HepG2 (cell line): ENCODE measurements at regions not wholly inside any gene's neighbourhood (a gene's known extent, or its start where the extent isn't known, plus 50 kb on each side); places are given as distances from the start of the nearest gene placed in this dataset.

Source experiments
- ATAC-seq: fragments of 200-7000 bp; cut with Tn5 transposase; 3 replicates; pipeline ENCODE4 v1.9.1; 2020; ENCODE audit warnings: mild to moderate bottlenecking, moderate library complexity
- BruUV-seq: library from RNA; stranded (reverse); fragments of 400-500 nt; replicated peaks from 2 replicates; lab custom pipeline; 2021; lab: Mats Ljungman, UMichigan
- CTCF ChIA-PET: fragments of 300-600 bp; formaldehyde crosslinking; extraction: SDS; loops from one replicate; lab custom pipeline; 2021; ENCODE audit warnings: low total read pairs, inconsistent platforms, low intra/inter-chr PET ratio; lab: Yijun Ruan, JAX
- POLR2A ChIA-PET: fragments of 350-600 bp; sonication (Branson Sonifier 250); formaldehyde crosslinking; loops from one replicate; lab custom pipeline; 2020; ENCODE audit warnings: antibody characterized with exemption, inconsistent platforms; lab: Yijun Ruan, JAX
- DNase-seq: peaks from one replicate; pipeline ENCODE4 v3.0.0-alpha.2; 2015; ENCODE audit warnings: low spot score
- FAIRE-seq: peaks from 3 replicates; lab custom pipeline; 2011; peaks lifted over from hg19 to GRCh38; lab: Jason Lieb, UNC
- H2AFZ ChIP-seq: one replicate; pipeline ENCODE4 v1.6.1; 2011; ENCODE audit warnings: low read length, inconsistent platforms
- H3K27ac ChIP-seq: fragments of 300-600 bp; 3 replicates; pipeline ENCODE4 v1.8.0; 2011; ENCODE audit warnings: mixed run types, mild to moderate bottlenecking, mixed read lengths, low read length, inconsistent platforms; ENCODE audit not compliant: insufficient read depth; ENCODE audit errors: extremely low read length
- H3K27me3 ChIP-seq, 2 experiments: fragments of 200-600 bp in 1 of 2; 2 replicates in 1 of 2; 3 replicates in 1 of 2; pipeline versions ENCODE4 v1.6.0 to v1.8.0; 2011; ENCODE audit warnings: low read length in 2 of 2, mild to moderate bottlenecking in 2 of 2, moderate library complexity in 2 of 2, inconsistent platforms in 1 of 2; ENCODE audit not compliant: insufficient read depth in 2 of 2, control insufficient read depth in 1 of 2
- H3K36me3 ChIP-seq, 2 experiments: fragments of 200-600 bp in 1 of 2; replicated peaks in 1 of 2; 2 replicates in 1 of 2; 3 replicates in 1 of 2; pipeline versions ENCODE4 v1.5.1 to v1.8.0; 2011; ENCODE audit warnings: low read length in 2 of 2, inconsistent platforms in 1 of 2; ENCODE audit not compliant: insufficient read depth in 2 of 2, control insufficient read depth in 1 of 2
- H3K4me1 ChIP-seq: 2 replicates; pipeline ENCODE4 v1.5.1; 2012; ENCODE audit warnings: low read length, inconsistent platforms; ENCODE audit not compliant: insufficient read depth
- H3K4me2 ChIP-seq: 2 replicates; pipeline ENCODE4 v1.6.0; 2011; ENCODE audit warnings: low read depth, low read length, inconsistent platforms
- H3K4me3 ChIP-seq, 3 experiments: fragments of 200-600 bp in 1 of 3; sonication (generic), shearing (Covaris generic) in 1 of 3; replicated peaks in 1 of 3; 2 replicates each; pipeline ENCODE4 v1.5.1; 2011 to 2016; ENCODE audit warnings: low read length in 3 of 3, inconsistent platforms in 2 of 3, low read depth in 2 of 3, mild to moderate bottlenecking in 2 of 3, control low read depth in 1 of 3, mixed read lengths in 1 of 3; ENCODE audit not compliant: insufficient read depth in 1 of 3
- H3K79me2 ChIP-seq: one replicate; pipeline ENCODE4 v1.6.1; 2011; ENCODE audit warnings: low read length, inconsistent platforms; ENCODE audit not compliant: insufficient read depth
- H3K9ac ChIP-seq: 2 replicates; pipeline ENCODE4 v1.6.0; 2011; ENCODE audit warnings: mild to moderate bottlenecking, low read depth, low read length, inconsistent platforms; ENCODE audit not compliant: insufficient read depth
- H3K9me3 ChIP-seq: 2 replicates; pipeline ENCODE4 v1.5.1; 2012; ENCODE audit warnings: mild to moderate bottlenecking, low read length
- H4K20me1 ChIP-seq: 2 replicates; pipeline ENCODE4 v1.6.0; 2011; ENCODE audit warnings: inconsistent platforms, mild to moderate bottlenecking, low read length, moderate library complexity; ENCODE audit not compliant: insufficient read depth
- AGO1 ChIP-seq: fragments of 200-400 bp; formaldehyde crosslinking; IDR thresholded peaks from 2 replicates; pipeline ENCODE4 v1.6.1; 2017; ENCODE audit warnings: mild to moderate bottlenecking, low read depth, low read length, moderate library complexity; ENCODE audit not compliant: poor library complexity, severe bottlenecking
- BCL6 ChIP-seq: IDR thresholded peaks from 2 replicates; pipeline ENCODE4 v1.6.1; 2016; ENCODE audit warnings: missing genetic modification reagents, missing compliant biosample characterization
- BHLHE40 ChIP-seq: IDR thresholded peaks from 2 replicates; pipeline ENCODE4 v1.6.1; 2011; ENCODE audit warnings: low read length, improper control_type of control experiment
- CEBPB ChIP-seq: IDR thresholded peaks from 2 replicates; pipeline ENCODE4 v1.6.1; 2011; ENCODE audit warnings: low read depth, low read length, improper control_type of control experiment, borderline replicate concordance
- DNMT1 ChIP-seq: sonication (generic); formaldehyde crosslinking; IDR thresholded peaks from 2 replicates; pipeline ENCODE4 v1.5.1; 2020; ENCODE audit warnings: mild to moderate bottlenecking, missing genetic modification reagents
- FOSL1 ChIP-seq: sonication (generic); formaldehyde crosslinking; IDR thresholded peaks from 2 replicates; pipeline ENCODE4 v1.9.0; 2021; ENCODE audit warnings: missing genetic modification reagents, borderline replicate concordance
- FOXK2 ChIP-seq: fragments of 450-650 bp; IDR thresholded peaks from 2 replicates; pipeline ENCODE4 v1.6.1; 2016
- FOXP1 ChIP-seq, 2 experiments: fragments of 450-650 bp in 1 of 2; IDR thresholded peaks; 2 replicates each; pipeline ENCODE4 v1.6.1; 2017 to 2018; ENCODE audit warnings: antibody characterized with exemption in 1 of 2
- MAZ ChIP-seq, 2 experiments: sonication (generic) in 1 of 2; formaldehyde crosslinking in 1 of 2; IDR thresholded peaks; 2 replicates each; pipeline versions ENCODE4 v1.5.0 to v1.6.1; 2012 to 2020; ENCODE audit warnings: low read depth in 2 of 2, mild to moderate bottlenecking in 2 of 2, borderline replicate concordance in 1 of 2, improper control_type of control experiment in 1 of 2, low read length in 1 of 2, missing genetic modification reagents in 1 of 2, moderate library complexity in 1 of 2
- MZF1 ChIP-seq: sonication (generic); formaldehyde crosslinking; IDR thresholded peaks from 2 replicates; pipeline ENCODE4 v1.8.1; 2023; ENCODE audit warnings: mild to moderate bottlenecking, missing genetic modification reagents, borderline replicate concordance
- NAIF1 ChIP-seq: sonication (generic); formaldehyde crosslinking; IDR thresholded peaks from 2 replicates; pipeline ENCODE4 v1.5.0; 2020; ENCODE audit warnings: mild to moderate bottlenecking, missing genetic modification reagents, borderline replicate concordance
- NFE2 ChIP-seq: sonication (generic); formaldehyde crosslinking; IDR thresholded peaks from 2 replicates; pipeline ENCODE4 v1.4.0; 2020; ENCODE audit warnings: missing genetic modification reagents
- NFKBIZ ChIP-seq: IDR thresholded peaks from 2 replicates; pipeline ENCODE4 v1.6.1; 2018; ENCODE audit warnings: missing genetic modification reagents, missing compliant biosample characterization
- NR1H2 ChIP-seq: sonication (generic); formaldehyde crosslinking; IDR thresholded peaks from 2 replicates; pipeline ENCODE4 v1.8.1; 2022; ENCODE audit warnings: low read depth, missing genetic modification reagents, borderline replicate concordance
- TRIM24 ChIP-seq: sonication (generic); formaldehyde crosslinking; IDR thresholded peaks from 2 replicates; pipeline ENCODE4 v1.8.0; 2022; ENCODE audit warnings: mild to moderate bottlenecking, missing genetic modification reagents
- ZNF10 ChIP-seq: sonication (generic); formaldehyde crosslinking; IDR thresholded peaks from 2 replicates; pipeline ENCODE4 v1.4.0; 2020; ENCODE audit warnings: mild to moderate bottlenecking, low read depth, missing genetic modification reagents, borderline replicate concordance
- ZNF136 ChIP-seq: sonication (generic); formaldehyde crosslinking; IDR thresholded peaks from 2 replicates; pipeline ENCODE4 v1.8.1; 2022; ENCODE audit warnings: low read depth, mild to moderate bottlenecking, moderate library complexity, missing genetic modification reagents
- ZNF547 ChIP-seq: sonication (generic); formaldehyde crosslinking; IDR thresholded peaks from 2 replicates; pipeline ENCODE4 v1.5.1; 2020; ENCODE audit warnings: mild to moderate bottlenecking, missing genetic modification reagents
- ZNF549 ChIP-seq: sonication (generic); formaldehyde crosslinking; IDR thresholded peaks from 2 replicates; pipeline ENCODE4 v1.5.0; 2020; ENCODE audit warnings: missing genetic modification reagents
- ZNF782 ChIP-seq: sonication (generic); formaldehyde crosslinking; IDR thresholded peaks from 2 replicates; pipeline ENCODE4 v1.4.0; 2020; ENCODE audit warnings: missing genetic modification reagents, mild to moderate bottlenecking, borderline replicate concordance
- ZNF850 ChIP-seq: sonication (generic); formaldehyde crosslinking; conservative IDR thresholded peaks from 2 replicates; pipeline ENCODE4 v1.9.0; 2021; ENCODE audit warnings: mild to moderate bottlenecking, missing genetic modification reagents
- WGBS: methylation state at CpG from one replicate; pipeline ENCODE4 v1.1.6; 2017; ENCODE audit warnings: low lambda C conversion rate; 5-methylcytosine and 5-hydroxymethylcytosine counted together
- in situ Hi-C: cut with HindIII; loops from 2 replicates; pipeline ENCODE4 v1.10.0; 2017; ENCODE audit warnings: low pct_unique_long_range_greater_than_20kb; ENCODE audit not compliant: extremely low pct_ligation_motif_present
- intact Hi-C: fragments of 100-400 bp; cut with micrococcal nuclease; formaldehyde crosslinking; loops from one replicate; pipeline ENCODE4 v1.10.0; 2022; ENCODE audit not compliant: unreplicated experiment
- TF ChIP-seq, protein P1 (sequence below): sonication (generic); formaldehyde crosslinking; IDR thresholded peaks from 2 replicates; pipeline ENCODE4 v1.8.1; 2022; ENCODE audit warnings: mild to moderate bottlenecking, missing genetic modification reagents

DNA sequence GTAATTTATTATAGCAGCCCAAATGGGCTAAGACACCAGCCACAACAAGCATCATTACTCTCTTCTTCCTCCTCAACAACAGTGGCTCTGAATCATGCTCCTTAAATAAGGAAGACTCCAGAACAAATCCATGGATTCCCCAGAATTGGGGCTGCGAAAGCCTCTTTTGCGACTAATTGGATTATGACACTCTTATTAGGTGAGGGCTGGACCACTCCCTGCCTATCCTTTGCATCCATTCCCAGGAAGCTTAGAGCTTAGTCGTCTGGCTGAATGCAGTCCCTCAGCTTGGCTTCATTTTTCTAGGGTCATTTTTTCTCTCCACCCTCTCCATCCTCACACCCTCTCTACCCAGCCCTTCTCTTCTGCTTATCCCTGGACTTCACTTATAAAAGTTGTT is 227.7 kb downstream of the ZNF621 start:
- no peaks in the 10 kb centered on the region for H4K20me1 ChIP-seq

DNA sequence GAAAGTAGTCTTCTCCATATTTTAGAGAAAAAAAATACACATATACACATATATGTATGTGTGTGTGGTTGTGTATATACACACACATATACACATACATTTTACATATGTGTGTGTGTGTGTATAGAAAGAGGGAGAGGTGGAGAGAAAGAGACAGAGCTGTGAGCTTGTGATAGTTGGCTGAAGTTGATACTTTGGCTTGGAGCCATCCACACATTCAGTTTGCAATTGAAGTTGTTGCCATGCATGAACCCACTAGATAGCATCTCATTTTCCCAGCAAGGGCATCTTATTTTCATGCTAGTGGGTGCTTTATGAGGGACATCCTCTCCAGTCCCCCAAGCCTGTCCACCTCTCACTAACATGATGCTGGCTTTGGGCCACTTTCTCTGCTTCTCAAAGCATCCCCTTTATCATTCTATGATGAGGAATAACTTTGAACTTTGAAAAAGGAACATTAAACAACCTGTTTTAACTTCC is 228.6 kb downstream of the ZNF621 start:
- Histone ChIP-seq H3K4me2 (no peak overlapping the region), H3K4me1 (no peaks in the 10 kb centered on the region), H3K79me2 (no peaks in the 10 kb centered on the region), H4K20me1 (no peaks in the 10 kb centered on the region), H3K36me3 (no peaks in the 10 kb centered on the region), H3K4me3 (no peak overlapping the region), H3K9ac (no peak overlapping the region), H3K27me3 (no peaks in the 10 kb centered on the region; a peak in 1 of 5 replicates), H3K9me3 (no peaks in the 10 kb centered on the region), H2AFZ (no peak overlapping the region), H3K27ac (no peak overlapping the region)
- no TSS peak for BruUV-seq
- DNase-seq (no peak), ATAC-seq (no peak), FAIRE-seq (no peak)
- TF ChIP-seq NAIF1 (CRISPR knock-in tag) (no peak), AGO1 (no peak), MZF1 (no peak), BHLHE40 (no peak), CEBPB (no peak), NFKBIZ (CRISPR knock-in tag) (no peak), FOSL1 (CRISPR knock-in tag) (no peak), FOXP1 (IDR thresholded peaks at IDR 0.05) (no peak), FOXP1 (CRISPR knock-in tag; IDR thresholded peaks at IDR 0.05) (no peak), ZNF136 (CRISPR knock-in tag) (no peak)
- ChIA-PET POLR2A (no interaction called here), CTCF (no interaction called here)
- in situ Hi-C loops, result no loop called here
- intact Hi-C loops, result no loop called here

More for the DNA sequence above, 227.7 kb downstream of the ZNF621 start:
- no peak for DNase-seq
- no peaks in the 10 kb centered on the region; a peak in 1 of 5 replicates for H3K27me3 ChIP-seq
- H3K27ac ChIP-seq, result no peak overlapping the region
- H3K4me3 ChIP-seq, result no peak overlapping the region
- no peak overlapping the region for H2AFZ ChIP-seq
- TF ChIP-seq DNMT1 (CRISPR knock-in tag) (no peak), ZNF549 (CRISPR knock-in tag) (no peak), ZNF850 (CRISPR knock-in tag) (no peak), MAZ (IDR thresholded peaks at IDR 0.05; ENCODE audit: borderline replicate concordance, low read depth, low read length) (no peak), MAZ (CRISPR knock-in tag; IDR thresholded peaks at IDR 0.05; ENCODE audit: low read depth) (no peak), NR1H2 (CRISPR knock-in tag) (no peak), NFE2 (CRISPR knock-in tag) (no peak), ZNF547 (no peak), ZNF10 (CRISPR knock-in tag) (no peak), FOXK2 (no peak), BCL6 (CRISPR knock-in tag) (no peak), TRIM24 (CRISPR knock-in tag) (no peak), ZNF782 (no peak)
- TF ChIP-seq, protein P1, sequence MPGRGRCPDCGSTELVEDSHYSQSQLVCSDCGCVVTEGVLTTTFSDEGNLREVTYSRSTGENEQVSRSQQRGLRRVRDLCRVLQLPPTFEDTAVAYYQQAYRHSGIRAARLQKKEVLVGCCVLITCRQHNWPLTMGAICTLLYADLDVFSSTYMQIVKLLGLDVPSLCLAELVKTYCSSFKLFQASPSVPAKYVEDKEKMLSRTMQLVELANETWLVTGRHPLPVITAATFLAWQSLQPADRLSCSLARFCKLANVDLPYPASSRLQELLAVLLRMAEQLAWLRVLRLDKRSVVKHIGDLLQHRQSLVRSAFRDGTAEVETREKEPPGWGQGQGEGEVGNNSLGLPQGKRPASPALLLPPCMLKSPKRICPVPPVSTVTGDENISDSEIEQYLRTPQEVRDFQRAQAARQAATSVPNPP (CRISPR knock-in tag), result no peak
- BruUV-seq, result no TSS peak
- no peak overlapping the region for H3K4me2 ChIP-seq
- ATAC-seq, result no peak
- no peaks in the 10 kb centered on the region for H3K9me3 ChIP-seq
- H3K4me1 ChIP-seq, result no peaks in the 10 kb centered on the region
- no peak for FAIRE-seq
- in situ Hi-C loops (no loop called here), intact Hi-C loops (no loop called here)
- H3K9ac ChIP-seq, result no peak overlapping the region
- 69% methylated on average over 3 of the region's 3 CpGs for WGBS
- POLR2A ChIA-PET, result interaction anchor here (0.6 kb wide), 1 partner anchor 1213 kb away, joined by 3 read pairs; no protein-coding TSS in a partner anchor
- no peaks in the 10 kb centered on the region for H3K79me2 ChIP-seq
- no peaks in the 10 kb centered on the region for H3K36me3 ChIP-seq
- CTCF ChIA-PET, result no interaction called here
